Activated T-cell treated with anti-CD3 and anti-CD28 coated beads, Interleukin-2, amount 50 U/mL, for 4 hours (primary cell): ENCODE measurements at regions not wholly inside any gene's neighbourhood (a gene's known extent, or its start where the extent isn't known, plus 50 kb on each side); places are given as distances from the start of the nearest gene placed in this dataset.

Source experiments
- ATAC-seq, 2 donors: fragments of 200-7000 bp; cut with Tn5 transposase; one replicate each; pipeline ENCODE4 v1.10.0; 2021
- DNase-seq: peaks from one replicate; pipeline ENCODE4 v3.0.0-alpha.2; 2020
- H3K27me3 Mint-ChIP-seq: one replicate; pipeline ENCODE4 v1.8.0; 2021; ENCODE audit warnings: low read depth, mixed read lengths
- H3K36me3 Mint-ChIP-seq: one replicate; pipeline ENCODE4 v1.8.0; 2022; ENCODE audit warnings: mixed read lengths; ENCODE audit not compliant: insufficient read depth
- H3K4me1 Mint-ChIP-seq: one replicate; pipeline ENCODE4 v1.8.0; 2021; ENCODE audit warnings: low read depth, mixed read lengths
- H3K4me3 Mint-ChIP-seq: one replicate; pipeline ENCODE4 v1.8.0; 2021; ENCODE audit warnings: mild to moderate bottlenecking, moderate library complexity, mixed read lengths
- H3K9me3 Mint-ChIP-seq: one replicate; pipeline ENCODE4 v1.8.0; 2021; ENCODE audit warnings: mixed read lengths

GRCh38 chr20:41978875-41979274, 360.7 kb upstream of the CHD6 start:
- H3K9me3 Mint-ChIP-seq: no peaks in the 10 kb centered on the region
- H3K4me1 Mint-ChIP-seq: no peaks in the 10 kb centered on the region
- H3K4me3 Mint-ChIP-seq: no peak overlapping the region
- H3K27me3 Mint-ChIP-seq: no peaks in the 10 kb centered on the region
- DNase-seq: no peak
- ATAC-seq: no peak
- no peaks in the 10 kb centered on the region for H3K36me3 Mint-ChIP-seq

- DNase-seq (no peak), ATAC-seq (no peak)
- Mint-ChIP-seq H3K4me3 (no peak overlapping the region), H3K4me1 (no peaks in the 10 kb centered on the region), H3K9me3 (no peaks in the 10 kb centered on the region), H3K27me3 (no peaks in the 10 kb centered on the region), H3K36me3 (no peaks in the 10 kb centered on the region)
Observed at GRCh38 chr20:41978246-41978790, 360.1 kb upstream of the CHD6 start.

- DNase-seq: no peak
- H3K4me3 Mint-ChIP-seq: no peak overlapping the region
- no peaks in the 10 kb centered on the region for H3K36me3 Mint-ChIP-seq
- ATAC-seq: no peak
- no peaks in the 10 kb centered on the region for H3K27me3 Mint-ChIP-seq
- no peaks in the 10 kb centered on the region for H3K9me3 Mint-ChIP-seq
- no peaks in the 10 kb centered on the region for H3K4me1 Mint-ChIP-seq
Observed at GRCh38 chr20:41969656-41970055, 351.5 kb upstream of the CHD6 start.

DNA sequence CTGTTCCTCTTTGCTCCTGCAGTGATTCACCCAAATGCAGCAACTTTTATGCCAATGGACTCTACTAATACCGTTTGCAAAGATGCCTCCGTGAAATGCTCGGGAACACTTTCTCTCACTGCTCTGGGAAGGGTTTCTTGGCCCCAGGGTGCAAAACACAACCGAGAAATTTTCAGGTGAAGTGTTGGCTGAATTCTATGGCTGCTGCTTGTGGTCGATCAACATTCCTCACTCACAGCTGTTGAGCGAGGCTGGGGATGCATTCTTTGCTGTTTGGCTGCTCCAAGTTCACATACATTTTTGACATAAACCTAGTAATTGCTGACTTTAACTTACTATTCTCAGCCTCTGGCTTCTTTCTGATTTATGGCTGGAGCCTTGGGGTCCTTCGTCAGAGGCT, 342.0 kb upstream of the CHD6 start:
- Mint-ChIP-seq H3K4me3 (no peak overlapping the region), H3K9me3 (no peaks in the 10 kb centered on the region), H3K4me1 (no peaks in the 10 kb centered on the region), H3K27me3 (no peaks in the 10 kb centered on the region), H3K36me3 (no peaks in the 10 kb centered on the region)
- DNase-seq (no peak), ATAC-seq (no peak)

DNA sequence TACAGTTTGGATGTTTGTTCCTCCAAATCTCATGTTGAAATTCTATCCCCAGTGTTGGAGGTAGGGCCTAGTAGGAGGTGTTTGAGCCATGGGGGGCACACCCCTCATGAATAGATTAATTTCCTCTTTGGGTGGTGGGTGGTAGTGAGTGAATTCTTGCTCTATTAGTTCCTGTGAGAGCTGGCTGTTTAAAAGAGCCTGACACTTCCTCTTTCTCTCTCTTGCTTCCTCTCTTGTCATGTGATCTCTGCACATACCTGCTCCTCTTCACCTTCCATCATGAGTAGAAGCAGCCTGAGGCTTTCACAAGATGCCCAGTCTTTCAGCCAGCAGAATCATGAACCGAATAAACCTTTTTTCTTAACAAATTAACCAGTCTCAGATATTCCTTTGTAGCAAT, 340.2 kb upstream of the CHD6 start:
- H3K4me1 Mint-ChIP-seq: no peaks in the 10 kb centered on the region
- ATAC-seq: no peak
- no peak overlapping the region for H3K4me3 Mint-ChIP-seq
- DNase-seq: no peak
- no peaks in the 10 kb centered on the region for H3K27me3 Mint-ChIP-seq
- H3K36me3 Mint-ChIP-seq: no peaks in the 10 kb centered on the region
- H3K9me3 Mint-ChIP-seq: no peaks in the 10 kb centered on the region

DNA sequence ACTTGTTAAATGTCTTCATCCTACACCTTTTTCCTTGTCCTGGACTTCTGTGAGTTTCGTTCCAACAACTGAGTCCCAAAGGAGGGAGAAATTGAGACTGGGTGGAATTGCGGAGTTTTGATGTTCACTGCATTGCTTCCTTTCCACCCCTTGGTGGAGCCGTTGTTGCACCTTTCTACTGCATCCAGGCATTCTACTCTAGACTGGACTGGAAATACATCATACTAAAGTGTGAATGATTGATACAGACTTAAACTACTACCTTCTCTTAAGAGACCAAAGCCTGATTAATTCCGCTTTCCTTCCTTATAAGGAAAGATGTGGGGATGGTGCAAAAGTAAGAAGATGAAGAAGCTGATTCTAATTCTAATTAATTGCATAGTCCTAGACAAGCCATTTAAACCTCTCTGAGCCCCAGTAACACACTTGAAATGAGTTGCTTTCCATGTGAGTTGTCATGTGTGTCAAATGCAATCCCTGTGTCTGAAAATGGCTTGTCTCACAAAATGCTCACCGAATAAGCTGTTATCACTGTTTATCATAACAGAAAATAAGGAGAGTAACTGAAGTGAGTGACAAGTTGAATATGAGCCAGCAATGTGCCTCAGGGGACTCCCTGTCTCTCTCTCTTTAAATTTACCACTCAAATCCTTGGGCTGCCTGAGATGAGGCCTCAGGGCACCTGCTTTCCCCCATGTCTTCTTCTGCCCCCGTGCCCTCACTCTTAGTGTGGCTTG, 338.3 kb upstream of the CHD6 start:
- Mint-ChIP-seq H3K4me3 (no peak overlapping the region), H3K36me3 (no peaks in the 10 kb centered on the region), H3K4me1 (no peaks in the 10 kb centered on the region), H3K27me3 (no peaks in the 10 kb centered on the region), H3K9me3 (no peaks in the 10 kb centered on the region)
- ATAC-seq (no peak), DNase-seq (no peak)

DNA sequence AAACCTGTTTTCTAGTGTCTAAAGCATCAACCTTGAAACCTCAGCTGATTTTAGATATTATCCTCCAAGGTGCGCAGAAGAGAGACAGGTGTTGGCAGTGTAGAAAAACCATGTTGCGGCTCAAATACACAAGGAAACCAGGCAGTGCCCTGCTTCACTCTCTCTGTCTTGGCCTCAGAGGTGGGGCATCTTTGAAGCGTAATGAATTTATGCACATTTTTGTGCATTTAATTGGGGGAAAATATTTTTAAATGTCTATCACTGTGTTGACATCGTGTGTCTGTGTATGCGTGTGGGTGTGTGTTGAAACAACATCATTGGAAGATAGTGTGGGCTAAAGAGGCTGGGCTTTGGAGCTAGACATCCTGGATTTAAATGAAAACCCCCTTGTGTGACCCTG, 334.0 kb upstream of the CHD6 start:
- ATAC-seq: no peak
- Mint-ChIP-seq H3K4me3 (no peak overlapping the region), H3K9me3 (no peaks in the 10 kb centered on the region), H3K4me1 (no peaks in the 10 kb centered on the region), H3K36me3 (no peaks in the 10 kb centered on the region), H3K27me3 (no peaks in the 10 kb centered on the region)
- DNase-seq: no peak

GRCh38 chr20:41951615-41952014, 333.4 kb upstream of the CHD6 start:
- no peak for DNase-seq
- no peak overlapping the region for H3K4me3 Mint-ChIP-seq
- no peaks in the 10 kb centered on the region for H3K27me3 Mint-ChIP-seq
- no peaks in the 10 kb centered on the region for H3K9me3 Mint-ChIP-seq
- H3K36me3 Mint-ChIP-seq: no peaks in the 10 kb centered on the region
- no peaks in the 10 kb centered on the region for H3K4me1 Mint-ChIP-seq
- ATAC-seq: no peak

DNA sequence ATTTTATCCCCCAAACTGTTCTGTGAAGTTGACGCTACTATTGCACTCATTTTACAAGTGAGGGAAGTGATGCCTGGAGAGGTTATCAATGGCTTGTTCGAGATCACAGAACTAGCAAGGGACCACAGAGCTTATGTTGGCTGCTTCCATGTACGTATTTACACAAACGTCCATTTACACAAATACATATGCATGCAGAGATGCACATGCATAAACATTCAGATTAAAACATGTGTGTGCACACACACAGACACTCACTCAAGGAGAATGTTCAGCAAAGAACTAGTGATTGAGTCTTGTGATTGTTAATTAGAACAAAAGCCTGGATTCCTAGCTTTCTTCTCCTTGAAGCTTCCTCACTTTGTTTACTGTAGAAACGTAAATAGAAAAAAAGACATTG, 321.5 kb upstream of the CHD6 start:
- no peak overlapping the region for H3K4me3 Mint-ChIP-seq
- DNase-seq (no peak), ATAC-seq (no peak)
- no peaks in the 10 kb centered on the region for H3K9me3 Mint-ChIP-seq
- H3K4me1 Mint-ChIP-seq: no peaks in the 10 kb centered on the region
- no peaks in the 10 kb centered on the region for H3K36me3 Mint-ChIP-seq
- peaks cover 2% of the 10 kb centered on the region for H3K27me3 Mint-ChIP-seq

DNA sequence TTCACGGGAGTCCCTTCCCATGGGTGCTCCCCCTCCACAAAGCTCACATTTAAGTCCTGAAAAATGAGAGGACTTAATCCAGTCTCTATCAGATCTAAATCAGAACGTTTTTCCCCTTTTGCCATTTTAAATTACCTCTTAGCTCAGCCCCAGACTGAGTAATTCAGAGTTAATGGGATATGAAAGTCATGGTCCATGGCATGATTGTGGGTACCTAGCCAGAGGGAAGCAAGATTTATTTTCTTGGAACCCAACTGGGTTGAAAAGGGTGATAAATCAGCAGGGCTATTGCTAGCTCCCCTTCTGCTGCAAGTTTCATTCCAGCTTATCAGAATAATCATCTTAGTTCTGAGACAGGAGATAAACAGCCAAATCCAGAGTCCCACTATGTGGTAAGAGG, 320.2 kb upstream of the CHD6 start:
- no peak for DNase-seq
- H3K36me3 Mint-ChIP-seq: no peaks in the 10 kb centered on the region
- H3K4me1 Mint-ChIP-seq: no peaks in the 10 kb centered on the region
- no peak overlapping the region for H3K4me3 Mint-ChIP-seq
- peaks cover 2% of the 10 kb centered on the region for H3K27me3 Mint-ChIP-seq
- no peaks in the 10 kb centered on the region for H3K9me3 Mint-ChIP-seq
- no peak for ATAC-seq

- ATAC-seq: no peak
- Mint-ChIP-seq H3K36me3 (no peaks in the 10 kb centered on the region), H3K4me1 (no peaks in the 10 kb centered on the region), H3K9me3 (no peaks in the 10 kb centered on the region), H3K27me3 (no peaks in the 10 kb centered on the region), H3K4me3 (no peak overlapping the region)
- no peak for DNase-seq
Observed at GRCh38 chr20:41935259-41935791, 317.1 kb upstream of the CHD6 start.

GRCh38 chr20:41932431-41932830, 314.3 kb upstream of the CHD6 start:
- no peak for DNase-seq
- H3K4me3 Mint-ChIP-seq: no peak overlapping the region
- no peaks in the 10 kb centered on the region for H3K9me3 Mint-ChIP-seq
- H3K36me3 Mint-ChIP-seq: no peaks in the 10 kb centered on the region
- no peaks in the 10 kb centered on the region for H3K27me3 Mint-ChIP-seq
- no peak for ATAC-seq
- H3K4me1 Mint-ChIP-seq: no peaks in the 10 kb centered on the region

GRCh38 chr20:41927655-41928054, 309.5 kb upstream of the CHD6 start:
- no peaks in the 10 kb centered on the region for H3K4me1 Mint-ChIP-seq
- no peak for ATAC-seq
- no peak for DNase-seq
- no peaks in the 10 kb centered on the region for H3K27me3 Mint-ChIP-seq
- H3K36me3 Mint-ChIP-seq: no peaks in the 10 kb centered on the region
- no peaks in the 10 kb centered on the region for H3K9me3 Mint-ChIP-seq
- no peak overlapping the region for H3K4me3 Mint-ChIP-seq

GRCh38 chr20:41927189-41927588, 309.0 kb upstream of the CHD6 start:
- Mint-ChIP-seq H3K4me1 (no peaks in the 10 kb centered on the region), H3K36me3 (no peaks in the 10 kb centered on the region), H3K27me3 (peaks cover 2% of the 10 kb centered on the region), H3K4me3 (no peak overlapping the region), H3K9me3 (no peaks in the 10 kb centered on the region)
- ATAC-seq: no peak
- no peak for DNase-seq

- no peak for ATAC-seq
- no peaks in the 10 kb centered on the region for H3K36me3 Mint-ChIP-seq
- no peaks in the 10 kb centered on the region for H3K9me3 Mint-ChIP-seq
- H3K4me3 Mint-ChIP-seq: no peak overlapping the region
- no peak for DNase-seq
- H3K27me3 Mint-ChIP-seq: peaks cover 3% of the 10 kb centered on the region
- no peaks in the 10 kb centered on the region for H3K4me1 Mint-ChIP-seq
Observed at GRCh38 chr20:41925476-41925875, 307.3 kb upstream of the CHD6 start.
